Mammary epithelial cell (primary cell): ENCODE measurements at regions not wholly inside any gene's neighbourhood (a gene's known extent, or its start where the extent isn't known, plus 50 kb on each side); places are given as distances from the start of the nearest gene placed in this dataset.

ENCODE experiments used
- EZH2 ChIP-seq: IDR thresholded peaks from 2 replicates; pipeline ENCODE4 v1.6.1; 2012; ENCODE audit warnings: low read length, inconsistent platforms, borderline replicate concordance
- TF ChIP-seq, protein P1 (sequence below), 2 donors: IDR thresholded peaks in 1 of 2; conservative IDR thresholded peaks in 1 of 2; 2 replicates each; pipeline ENCODE4 v1.5.1; 2011 to 2012; ENCODE audit warnings: inconsistent platforms in 2 of 2, low read length in 2 of 2, mild to moderate bottlenecking in 2 of 2, control low read depth in 1 of 2, low read depth in 1 of 2; ENCODE audit not compliant: insufficient read depth in 1 of 2; ENCODE audit errors: extremely low read depth in 1 of 2

- TF ChIP-seq, protein P1, sequence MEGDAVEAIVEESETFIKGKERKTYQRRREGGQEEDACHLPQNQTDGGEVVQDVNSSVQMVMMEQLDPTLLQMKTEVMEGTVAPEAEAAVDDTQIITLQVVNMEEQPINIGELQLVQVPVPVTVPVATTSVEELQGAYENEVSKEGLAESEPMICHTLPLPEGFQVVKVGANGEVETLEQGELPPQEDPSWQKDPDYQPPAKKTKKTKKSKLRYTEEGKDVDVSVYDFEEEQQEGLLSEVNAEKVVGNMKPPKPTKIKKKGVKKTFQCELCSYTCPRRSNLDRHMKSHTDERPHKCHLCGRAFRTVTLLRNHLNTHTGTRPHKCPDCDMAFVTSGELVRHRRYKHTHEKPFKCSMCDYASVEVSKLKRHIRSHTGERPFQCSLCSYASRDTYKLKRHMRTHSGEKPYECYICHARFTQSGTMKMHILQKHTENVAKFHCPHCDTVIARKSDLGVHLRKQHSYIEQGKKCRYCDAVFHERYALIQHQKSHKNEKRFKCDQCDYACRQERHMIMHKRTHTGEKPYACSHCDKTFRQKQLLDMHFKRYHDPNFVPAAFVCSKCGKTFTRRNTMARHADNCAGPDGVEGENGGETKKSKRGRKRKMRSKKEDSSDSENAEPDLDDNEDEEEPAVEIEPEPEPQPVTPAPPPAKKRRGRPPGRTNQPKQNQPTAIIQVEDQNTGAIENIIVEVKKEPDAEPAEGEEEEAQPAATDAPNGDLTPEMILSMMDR (conservative IDR thresholded peaks at IDR 0.05 in 1 of 2, IDR thresholded peaks at IDR 0.05 in 1 of 2; ENCODE audit: extremely low read depth in 1 of 2, insufficient read depth in 1 of 2, low read depth in 1 of 2, low read length in 2 of 2) = no peak
- TF ChIP-seq EZH2 = no peak
Measured at GRCh38 chr2:144859716-144860115, 339.8 kb upstream of the ZEB2 start.
